Urinary bladder (tissue), 3 donors: ENCODE measurements at regions not wholly inside any gene's neighbourhood (a gene's known extent, or its start where the extent isn't known, plus 50 kb on each side); places are given as distances from the start of the nearest gene placed in this dataset.

Source experiments
- DNase-seq: peaks from one replicate; pipeline ENCODE4 v3.0.0-alpha.2; 2015; ENCODE audit errors: extremely low spot score
- H3K27ac ChIP-seq: one replicate; pipeline ENCODE4 v1.5.1; 2013; ENCODE audit warnings: low read depth, mild to moderate bottlenecking, moderate library complexity
- H3K36me3 ChIP-seq: one replicate; pipeline ENCODE4 v1.6.1; 2013; ENCODE audit warnings: mild to moderate bottlenecking, moderate library complexity; ENCODE audit not compliant: insufficient read depth
- H3K4me1 ChIP-seq: one replicate; pipeline ENCODE4 v1.6.1; 2013; ENCODE audit warnings: mild to moderate bottlenecking, moderate library complexity; ENCODE audit not compliant: insufficient read depth
- H3K4me3 ChIP-seq: one replicate; pipeline ENCODE4 v1.5.1; 2013; ENCODE audit warnings: low read depth, low read length
- WGBS: extraction: QIAGEN DNeasy Blood & Tissue Kit; methylation state at CpG from one replicate; pipeline ENCODE4 v1.1.7; 2013; 5-methylcytosine and 5-hydroxymethylcytosine counted together
- donor health status: healthy with polysubstance abuse.
- donor health status: healthy.

DNA sequence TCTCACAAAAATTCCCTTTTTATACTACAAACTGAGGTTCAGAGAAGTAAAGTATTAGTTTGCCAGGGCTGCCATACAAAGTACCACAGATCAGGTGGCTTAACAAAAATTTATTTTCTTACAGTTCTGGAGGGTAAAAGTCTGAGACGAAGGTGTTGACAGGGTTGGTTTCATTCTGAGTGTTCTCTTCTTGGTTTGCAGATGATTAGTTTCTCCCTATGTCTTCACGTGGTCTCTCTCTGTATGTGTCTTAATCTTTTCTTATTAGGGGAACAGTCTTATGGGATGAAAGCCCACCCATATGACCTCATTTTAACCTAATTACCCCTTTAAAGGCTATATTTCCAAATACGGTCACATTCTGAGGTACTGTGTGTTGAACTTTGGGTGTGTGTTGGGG is 274.2 kb downstream of the BRINP1 start:
- Histone ChIP-seq H3K4me3 (no peak overlapping the region), H3K4me1 (no peaks in the 10 kb centered on the region), H3K36me3 (no peaks in the 10 kb centered on the region), H3K27ac (no peak overlapping the region)
- 82% methylated on average over 3 of the region's 3 CpGs for WGBS
- DNase-seq: no peak

GRCh38 chr9:119101048-119101447 is 268.2 kb downstream of the BRINP1 start:
- Histone ChIP-seq H3K36me3 (no peaks in the 10 kb centered on the region), H3K4me3 (no peak overlapping the region), H3K27ac (no peak overlapping the region), H3K4me1 (no peaks in the 10 kb centered on the region)
- 33% methylated on average over 4 of the region's 4 CpGs for WGBS
- no peak for DNase-seq

DNA sequence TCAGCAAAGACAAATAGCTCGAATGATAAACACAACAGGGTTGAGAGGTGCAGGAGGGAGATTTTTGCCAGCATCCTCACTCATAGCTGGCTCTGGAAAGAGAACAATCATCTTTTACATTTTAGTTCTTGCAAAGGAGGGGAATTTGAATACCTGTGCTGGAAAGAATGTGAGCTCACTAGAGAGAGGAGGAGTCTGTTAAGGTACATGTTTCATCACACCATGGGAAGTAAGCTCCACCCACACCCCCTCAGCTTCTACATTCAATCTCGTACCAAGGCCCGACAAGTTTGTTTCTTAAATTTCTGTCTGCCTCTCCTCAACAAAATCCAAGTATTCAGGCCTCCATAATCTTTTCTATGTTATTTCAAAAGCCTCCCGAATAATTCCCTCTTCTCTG is 254.6 kb downstream of the BRINP1 start:
- DNase-seq: no peak
- H3K36me3 ChIP-seq: no peaks in the 10 kb centered on the region
- H3K27ac ChIP-seq: no peak overlapping the region
- 72% methylated on average over 4 of the region's 4 CpGs for WGBS
- no peak overlapping the region for H3K4me3 ChIP-seq
- no peaks in the 10 kb centered on the region for H3K4me1 ChIP-seq
